HL-60 (cell line): ENCODE measurements at regions not wholly inside any gene's neighbourhood (a gene's known extent, or its start where the extent isn't known, plus 50 kb on each side); places are given as distances from the start of the nearest gene placed in this dataset.

ENCODE experiments used
- DNase-seq, 2 experiments: peaks; one replicate each; pipeline ENCODE4 v3.0.0-alpha.2; 2010 to 2020; ENCODE audit warnings: low read depth in 1 of 2, low spot score in 1 of 2
- H3K27ac ChIP-seq: fragments of 250-450 bp; sonication (Bioruptor Pico); replicated peaks from 2 replicates; pipeline ENCODE4 v1.5.1; 2020; ENCODE audit warnings: mild to moderate bottlenecking, moderate library complexity
- H3K27me3 ChIP-seq: fragments of 250-450 bp; sonication (Bioruptor Pico); 2 replicates; pipeline ENCODE4 v1.5.1; 2021; ENCODE audit warnings: mild to moderate bottlenecking, moderate library complexity; ENCODE audit not compliant: insufficient read depth, poor library complexity, severe bottlenecking
- H3K4me3 ChIP-seq: replicated peaks from 2 replicates; pipeline ENCODE4 v1.5.1; 2011; ENCODE audit warnings: mild to moderate bottlenecking, control low read depth, low read length; ENCODE audit not compliant: insufficient read depth
- GABPA ChIP-seq: IDR thresholded peaks from 2 replicates; pipeline ENCODE4 v1.6.1; 2012; ENCODE audit warnings: low read depth
- POLR2AphosphoS5 ChIP-seq: IDR thresholded peaks from 2 replicates; pipeline ENCODE4 v1.6.1; 2012; ENCODE audit warnings: low read depth
- SPI1 ChIP-seq: IDR thresholded peaks from 2 replicates; pipeline ENCODE4 v1.6.1; 2012; ENCODE audit warnings: low read depth, mild to moderate bottlenecking, borderline replicate concordance
- TF ChIP-seq, protein P1 (sequence below): IDR thresholded peaks from 2 replicates; pipeline ENCODE4 v1.6.1; 2012; ENCODE audit warnings: low read depth; ENCODE audit not compliant: insufficient replicate concordance
- TF ChIP-seq, protein P2 (sequence below): IDR thresholded peaks from one replicate; pipeline ENCODE4 v1.5.1; 2011; ENCODE audit warnings: low read length, control low read depth, inconsistent platforms; ENCODE audit not compliant: insufficient read depth

DNA sequence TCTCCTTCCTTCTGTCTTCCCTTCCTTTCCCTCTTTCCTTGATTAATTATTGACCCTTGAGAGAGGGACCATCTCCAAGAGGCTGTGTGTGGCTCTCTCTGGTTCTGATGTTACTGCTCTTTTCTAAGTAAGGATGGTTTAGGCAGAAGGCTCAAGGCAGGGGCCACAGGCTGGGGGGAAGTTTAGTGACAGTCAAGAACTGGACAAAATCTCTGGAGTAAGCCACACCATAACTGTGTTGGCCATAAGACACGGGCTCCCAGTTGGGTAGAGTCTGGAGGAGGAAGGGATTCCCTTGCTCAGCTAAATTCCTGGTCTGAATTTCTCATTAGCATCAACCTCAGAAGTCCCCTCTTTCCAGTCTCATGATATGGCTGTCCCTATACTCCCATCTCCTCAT lies 74.7 kb downstream of the BUD13 start:
- H3K27me3 ChIP-seq: peaks cover 2% of the 10 kb centered on the region
- no peak for DNase-seq
- H3K27ac ChIP-seq: no peak overlapping the region
- no peak for TF ChIP-seq SPI1
- TF ChIP-seq POLR2AphosphoS5: no peak
- H3K4me3 ChIP-seq: no peak overlapping the region

DNA sequence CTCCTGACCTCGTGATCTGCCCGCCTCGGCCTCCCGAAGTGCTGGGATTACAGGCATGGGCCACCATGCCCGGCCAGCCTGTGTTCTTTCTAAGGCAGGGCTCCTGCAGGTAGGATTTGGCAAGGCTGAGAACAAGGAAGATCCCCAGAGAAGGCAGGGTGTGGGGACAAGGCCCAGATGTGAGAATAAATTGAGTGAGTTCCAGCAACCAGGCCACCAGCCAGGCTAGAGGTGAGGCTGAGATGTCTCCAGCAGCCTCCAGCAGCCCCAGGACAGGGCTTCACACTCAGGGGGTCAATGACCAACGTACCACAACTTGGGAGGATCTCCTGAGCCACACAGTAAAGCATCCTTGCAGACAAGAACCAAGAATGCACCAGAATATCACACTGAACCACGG lies 75.1 kb downstream of the BUD13 start:
- Histone ChIP-seq H3K27me3 (peaks cover 2% of the 10 kb centered on the region), H3K27ac (no peak overlapping the region), H3K4me3 (no peak overlapping the region)
- TF ChIP-seq SPI1: no peak
- no peak for TF ChIP-seq GABPA
- no peak for TF ChIP-seq POLR2AphosphoS5
- DNase-seq: no peak

DNA sequence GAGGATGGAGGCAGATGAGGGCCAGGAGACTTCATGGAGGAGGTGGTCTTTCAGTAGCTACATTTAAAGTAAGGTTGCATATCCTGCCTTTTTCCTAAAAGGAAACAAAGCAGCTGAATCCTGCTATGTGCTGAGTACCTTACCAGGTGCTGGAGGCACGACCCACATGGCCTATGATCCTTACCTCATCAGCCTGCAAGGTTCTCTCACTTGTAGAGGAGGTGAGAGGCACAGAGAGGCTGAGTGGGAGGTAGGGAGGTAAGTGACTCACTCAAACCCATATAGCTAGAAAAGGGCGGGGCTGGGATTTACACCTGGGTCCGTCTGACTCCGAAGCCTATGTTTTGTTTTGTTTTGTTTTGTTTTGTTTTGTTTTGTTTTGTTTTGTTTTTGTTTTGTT lies 75.8 kb downstream of the BUD13 start:
- DNase-seq: no peak
- Histone ChIP-seq H3K27me3 (peaks cover 2% of the 10 kb centered on the region), H3K4me3 (no peak overlapping the region), H3K27ac (no peak overlapping the region)
- TF ChIP-seq POLR2AphosphoS5 (no peak), SPI1 (no peak), GABPA (no peak)
- TF ChIP-seq, protein P1, sequence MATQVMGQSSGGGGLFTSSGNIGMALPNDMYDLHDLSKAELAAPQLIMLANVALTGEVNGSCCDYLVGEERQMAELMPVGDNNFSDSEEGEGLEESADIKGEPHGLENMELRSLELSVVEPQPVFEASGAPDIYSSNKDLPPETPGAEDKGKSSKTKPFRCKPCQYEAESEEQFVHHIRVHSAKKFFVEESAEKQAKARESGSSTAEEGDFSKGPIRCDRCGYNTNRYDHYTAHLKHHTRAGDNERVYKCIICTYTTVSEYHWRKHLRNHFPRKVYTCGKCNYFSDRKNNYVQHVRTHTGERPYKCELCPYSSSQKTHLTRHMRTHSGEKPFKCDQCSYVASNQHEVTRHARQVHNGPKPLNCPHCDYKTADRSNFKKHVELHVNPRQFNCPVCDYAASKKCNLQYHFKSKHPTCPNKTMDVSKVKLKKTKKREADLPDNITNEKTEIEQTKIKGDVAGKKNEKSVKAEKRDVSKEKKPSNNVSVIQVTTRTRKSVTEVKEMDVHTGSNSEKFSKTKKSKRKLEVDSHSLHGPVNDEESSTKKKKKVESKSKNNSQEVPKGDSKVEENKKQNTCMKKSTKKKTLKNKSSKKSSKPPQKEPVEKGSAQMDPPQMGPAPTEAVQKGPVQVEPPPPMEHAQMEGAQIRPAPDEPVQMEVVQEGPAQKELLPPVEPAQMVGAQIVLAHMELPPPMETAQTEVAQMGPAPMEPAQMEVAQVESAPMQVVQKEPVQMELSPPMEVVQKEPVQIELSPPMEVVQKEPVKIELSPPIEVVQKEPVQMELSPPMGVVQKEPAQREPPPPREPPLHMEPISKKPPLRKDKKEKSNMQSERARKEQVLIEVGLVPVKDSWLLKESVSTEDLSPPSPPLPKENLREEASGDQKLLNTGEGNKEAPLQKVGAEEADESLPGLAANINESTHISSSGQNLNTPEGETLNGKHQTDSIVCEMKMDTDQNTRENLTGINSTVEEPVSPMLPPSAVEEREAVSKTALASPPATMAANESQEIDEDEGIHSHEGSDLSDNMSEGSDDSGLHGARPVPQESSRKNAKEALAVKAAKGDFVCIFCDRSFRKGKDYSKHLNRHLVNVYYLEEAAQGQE: no peak
- TF ChIP-seq, protein P2, sequence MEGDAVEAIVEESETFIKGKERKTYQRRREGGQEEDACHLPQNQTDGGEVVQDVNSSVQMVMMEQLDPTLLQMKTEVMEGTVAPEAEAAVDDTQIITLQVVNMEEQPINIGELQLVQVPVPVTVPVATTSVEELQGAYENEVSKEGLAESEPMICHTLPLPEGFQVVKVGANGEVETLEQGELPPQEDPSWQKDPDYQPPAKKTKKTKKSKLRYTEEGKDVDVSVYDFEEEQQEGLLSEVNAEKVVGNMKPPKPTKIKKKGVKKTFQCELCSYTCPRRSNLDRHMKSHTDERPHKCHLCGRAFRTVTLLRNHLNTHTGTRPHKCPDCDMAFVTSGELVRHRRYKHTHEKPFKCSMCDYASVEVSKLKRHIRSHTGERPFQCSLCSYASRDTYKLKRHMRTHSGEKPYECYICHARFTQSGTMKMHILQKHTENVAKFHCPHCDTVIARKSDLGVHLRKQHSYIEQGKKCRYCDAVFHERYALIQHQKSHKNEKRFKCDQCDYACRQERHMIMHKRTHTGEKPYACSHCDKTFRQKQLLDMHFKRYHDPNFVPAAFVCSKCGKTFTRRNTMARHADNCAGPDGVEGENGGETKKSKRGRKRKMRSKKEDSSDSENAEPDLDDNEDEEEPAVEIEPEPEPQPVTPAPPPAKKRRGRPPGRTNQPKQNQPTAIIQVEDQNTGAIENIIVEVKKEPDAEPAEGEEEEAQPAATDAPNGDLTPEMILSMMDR: no peak

DNA sequence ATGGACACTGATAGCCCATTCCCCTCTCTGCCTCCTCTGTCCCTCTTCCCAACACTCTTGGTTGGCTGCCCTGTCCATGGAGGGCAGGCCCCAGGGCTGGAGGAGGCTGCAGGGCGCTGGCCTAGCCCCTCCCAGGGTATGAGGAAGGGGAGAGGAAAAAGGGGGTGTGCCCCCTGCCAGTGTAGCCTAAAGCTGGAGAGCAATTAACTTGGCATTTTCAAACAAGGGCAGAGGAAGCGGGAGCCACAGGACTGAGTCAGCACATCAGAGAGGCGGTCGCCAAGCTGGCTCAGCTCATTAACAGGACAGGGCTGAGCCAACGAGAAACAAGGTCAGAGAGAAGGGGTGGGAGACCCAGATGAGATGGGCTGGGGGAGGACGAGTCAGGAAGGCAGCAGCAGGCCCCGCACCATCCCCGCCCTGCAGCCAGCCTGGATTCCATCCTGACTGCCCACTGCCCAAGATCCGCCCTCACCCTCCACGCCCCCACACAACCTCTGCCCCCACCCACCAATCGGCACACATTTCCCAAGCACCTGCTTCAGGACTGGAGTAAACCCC lies 76.3 kb downstream of the BUD13 start:
- no peak for DNase-seq
- Histone ChIP-seq H3K27me3 (peaks cover 2% of the 10 kb centered on the region), H3K27ac (no peak overlapping the region), H3K4me3 (no peak overlapping the region)
- no peak for TF ChIP-seq GABPA
- TF ChIP-seq SPI1: no peak
- TF ChIP-seq, protein P1: no peak
- no peak for TF ChIP-seq POLR2AphosphoS5
- TF ChIP-seq, protein P2: no peak

DNA sequence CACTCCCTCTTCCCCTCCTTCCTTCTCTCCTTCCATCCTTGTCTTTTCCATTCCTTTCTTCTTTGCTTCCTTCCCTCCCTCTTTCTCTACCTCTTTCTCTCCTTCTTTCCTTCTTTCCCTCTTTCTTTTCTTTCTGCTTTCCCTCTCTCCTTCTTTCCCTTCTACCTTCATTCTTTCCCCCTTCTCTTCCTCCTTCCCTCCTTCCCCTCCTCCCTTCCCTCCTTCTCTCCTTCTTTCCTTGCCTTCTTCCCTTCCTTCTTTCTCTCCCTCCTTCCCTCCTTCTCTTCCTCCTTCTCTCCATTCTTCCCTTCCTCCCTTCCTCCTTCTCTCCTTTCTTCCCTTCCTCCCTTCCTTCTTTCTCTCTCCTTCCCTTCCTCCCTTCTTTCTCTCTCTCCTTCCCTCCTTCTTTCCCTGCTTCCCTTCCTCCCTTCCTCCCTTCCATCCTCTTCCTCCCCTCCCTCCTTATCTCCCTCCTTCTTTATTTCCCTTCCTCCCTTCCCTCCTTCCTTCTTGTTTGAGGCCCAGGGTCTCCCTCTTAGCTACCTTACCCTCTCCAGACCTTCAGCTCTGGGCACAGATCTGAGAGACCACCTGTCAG lies 77.0 kb downstream of the BUD13 start:
- Histone ChIP-seq H3K27ac (no peak overlapping the region), H3K4me3 (no peak overlapping the region), H3K27me3 (peaks cover 2% of the 10 kb centered on the region)
- TF ChIP-seq GABPA: no peak
- TF ChIP-seq, protein P2: no peak
- DNase-seq: no peak
